SJSA1 (cell line): ENCODE measurements at regions not wholly inside any gene's neighbourhood (a gene's known extent, or its start where the extent isn't known, plus 50 kb on each side); places are given as distances from the start of the nearest gene placed in this dataset.
"Not testable (repeated sequence)": the region's sequence is repeated elsewhere in the genome, so short reads cannot be mapped to it uniquely, and the experiment has no call there.

Experiments
- DNase-seq, 2 experiments: peaks; one replicate each; pipeline ENCODE4 v3.0.0-alpha.2; 2015 to 2020; ENCODE audit warnings: low spot score in 2 of 2, low read depth in 1 of 2
- H3K27ac ChIP-seq: fragments of 250-450 bp; sonication (Bioruptor Pico); 2 replicates; pipeline ENCODE4 v1.5.1; 2020; ENCODE audit warnings: mild to moderate bottlenecking, moderate library complexity
- H3K27me3 ChIP-seq: fragments of 250-450 bp; sonication (Bioruptor Pico); replicated peaks from 2 replicates; pipeline ENCODE4 v1.5.1; 2020; ENCODE audit warnings: mild to moderate bottlenecking, moderate library complexity
- H3K36me3 ChIP-seq: fragments of 250-450 bp; sonication (Bioruptor Pico); 2 replicates; pipeline ENCODE4 v1.5.1; 2020; ENCODE audit warnings: mild to moderate bottlenecking
- H3K4me1 ChIP-seq: fragments of 250-450 bp; sonication (Bioruptor Pico); replicated peaks from 2 replicates; pipeline ENCODE4 v1.6.1; 2021; ENCODE audit warnings: mild to moderate bottlenecking
- H3K4me3 ChIP-seq: fragments of 250-450 bp; sonication (Bioruptor Pico); 2 replicates; pipeline ENCODE4 v1.5.1; 2020; ENCODE audit warnings: mild to moderate bottlenecking
- H3K9me3 ChIP-seq: fragments of 250-450 bp; sonication (Bioruptor Pico); replicated peaks from 2 replicates; pipeline ENCODE4 v1.5.1; 2020; ENCODE audit warnings: mild to moderate bottlenecking

DNA sequence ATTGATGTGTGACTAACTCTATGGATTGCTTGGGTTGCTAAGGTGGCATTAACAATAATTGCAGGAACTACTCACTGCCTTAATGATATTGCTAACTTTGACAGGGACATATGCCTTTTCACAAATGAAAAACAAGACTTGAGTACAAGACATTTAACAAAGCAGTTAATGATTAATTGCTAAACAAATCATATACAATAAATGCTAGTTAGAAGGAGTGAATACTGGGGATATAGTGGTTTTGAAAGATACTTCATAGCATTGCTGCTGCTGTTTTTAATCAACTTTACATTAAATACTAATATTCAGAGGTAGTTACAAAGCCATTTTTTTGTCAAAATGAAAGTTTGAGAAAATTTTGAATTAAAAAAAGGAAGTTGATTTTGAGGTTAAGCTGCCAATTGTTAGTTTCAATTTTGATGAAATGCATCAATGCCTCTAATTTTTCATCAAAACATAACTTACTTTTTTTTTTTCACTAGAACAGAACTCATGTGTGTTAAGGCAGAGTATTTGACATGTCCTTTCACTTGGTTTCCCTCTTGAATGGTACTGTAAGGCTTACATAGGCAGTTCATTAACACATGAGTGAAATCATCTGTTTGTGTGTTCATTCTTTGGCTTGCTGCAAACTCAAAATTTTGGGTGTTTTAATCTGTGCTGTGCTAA lies 106.2 kb upstream of the SEMA3D start:
- no peak for DNase-seq
- Histone ChIP-seq H3K27me3 (peaks cover 7% of the 10 kb centered on the region; the same call in 1 of the 2 replicates), H3K4me1 (no peaks in the 10 kb centered on the region), H3K36me3 (no peaks in the 10 kb centered on the region), H3K4me3 (no peak overlapping the region), H3K27ac (no peak overlapping the region), H3K9me3 (no peaks in the 10 kb centered on the region)

DNA sequence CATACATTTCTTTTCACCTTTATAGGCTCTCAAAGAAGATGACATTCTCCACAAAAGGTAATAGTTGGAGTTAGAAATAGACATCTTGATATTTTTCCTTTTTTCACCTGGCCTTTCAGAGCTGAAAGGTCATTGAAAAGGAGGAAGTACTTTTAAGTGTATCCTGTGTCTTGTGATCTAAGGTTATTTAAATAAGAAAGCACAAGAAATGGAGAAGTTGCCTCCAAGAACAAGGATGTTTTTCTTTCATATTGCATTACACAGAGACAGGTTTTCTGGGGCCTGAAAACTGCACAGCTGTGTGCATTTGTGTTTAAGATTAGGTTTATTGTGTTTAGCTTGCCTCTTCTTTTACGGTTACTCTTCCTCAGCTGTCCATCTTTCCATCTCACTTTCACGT lies 103.4 kb upstream of the SEMA3D start:
- Histone ChIP-seq H3K27ac (no peak overlapping the region), H3K36me3 (no peaks in the 10 kb centered on the region), H3K4me3 (no peak overlapping the region), H3K9me3 (no peaks in the 10 kb centered on the region), H3K27me3 (peaks cover 7% of the 10 kb centered on the region; the same call in 1 of the 2 replicates), H3K4me1 (no peaks in the 10 kb centered on the region)
- DNase-seq, result no peak

DNA sequence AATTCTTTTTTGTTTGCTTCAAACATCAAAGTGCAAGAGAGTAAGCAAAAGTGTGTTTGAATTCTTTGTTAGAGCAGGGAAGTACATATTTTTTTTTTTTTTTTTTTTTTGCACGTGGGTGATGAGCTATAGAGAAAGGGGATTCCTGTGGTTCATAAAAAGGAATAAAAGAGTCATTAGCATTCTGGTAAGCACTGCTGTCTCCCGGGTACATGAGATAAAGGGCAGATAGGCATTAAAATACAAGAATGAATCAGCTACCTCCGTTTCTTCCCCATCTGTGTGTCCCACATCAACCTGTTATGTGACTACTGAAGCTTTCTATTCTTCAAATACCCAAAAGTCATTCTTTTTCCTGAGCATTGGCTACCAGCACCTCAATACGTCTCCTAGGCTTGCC lies 102.4 kb upstream of the SEMA3D start:
- H3K4me1 ChIP-seq, result no peaks in the 10 kb centered on the region
- peaks cover 7% of the 10 kb centered on the region; the same call in 1 of the 2 replicates for H3K27me3 ChIP-seq
- no peak overlapping the region for H3K4me3 ChIP-seq
- DNase-seq, result no peak
- no peak overlapping the region for H3K27ac ChIP-seq
- no peaks in the 10 kb centered on the region for H3K36me3 ChIP-seq
- no peaks in the 10 kb centered on the region for H3K9me3 ChIP-seq

DNA sequence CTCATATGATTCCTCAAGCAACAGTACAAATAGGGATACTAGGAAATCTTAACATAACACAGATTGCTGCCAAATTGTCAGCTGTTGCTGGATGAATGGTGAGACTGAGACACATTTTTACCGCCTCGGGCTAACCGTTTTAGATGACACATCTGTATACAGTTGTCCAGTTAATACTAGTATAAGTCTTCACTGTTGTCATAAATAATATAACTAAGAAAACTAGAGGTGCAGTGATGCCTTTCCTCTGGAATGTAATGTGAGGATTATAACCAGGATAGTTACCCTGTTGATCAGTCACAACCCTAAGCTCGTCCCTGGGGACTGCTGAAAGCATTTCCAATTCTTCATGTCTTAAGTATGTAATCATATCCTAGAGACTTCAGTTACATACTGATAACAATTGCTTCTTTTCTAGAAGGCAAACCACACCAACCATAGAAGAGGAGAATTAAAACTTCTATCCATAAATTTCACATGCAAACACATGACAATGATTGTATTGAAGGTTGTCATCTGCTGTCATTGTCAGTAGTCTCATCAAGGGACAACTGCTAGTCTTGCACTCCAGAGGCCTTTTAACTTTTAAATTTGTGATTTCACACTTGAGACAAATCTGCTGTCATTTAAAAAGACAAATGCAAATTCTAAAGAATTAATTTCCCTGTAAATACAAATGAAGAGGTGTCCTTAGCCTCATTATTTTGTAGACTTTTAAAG lies 100.4 kb upstream of the SEMA3D start:
- Histone ChIP-seq H3K27me3 (peaks cover 6% of the 10 kb centered on the region; the same call in 1 of the 2 replicates), H3K36me3 (no peaks in the 10 kb centered on the region), H3K27ac (no peak overlapping the region), H3K4me1 (no peaks in the 10 kb centered on the region), H3K9me3 (no peaks in the 10 kb centered on the region), H3K4me3 (no peak overlapping the region)
- no peak for DNase-seq

DNA sequence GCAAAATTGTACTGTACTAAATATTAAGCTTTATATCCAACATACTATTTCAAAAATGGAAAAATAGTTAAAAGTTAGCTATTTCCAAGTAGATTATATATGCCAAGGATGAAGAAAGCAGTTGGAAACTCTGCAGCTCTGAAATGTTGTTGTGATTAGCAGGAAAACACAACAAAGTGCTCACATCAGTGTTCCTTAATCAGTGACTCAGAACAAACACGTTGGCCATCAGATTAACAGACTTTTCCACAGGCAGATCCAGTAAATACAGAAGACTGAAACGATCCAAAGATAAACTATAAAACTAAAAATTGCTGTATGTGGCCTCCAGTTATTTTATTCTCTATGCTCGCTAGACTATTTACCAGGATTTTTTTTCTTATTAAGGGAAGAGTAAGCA lies 99.6 kb upstream of the SEMA3D start:
- Histone ChIP-seq H3K27me3 (peaks cover 6% of the 10 kb centered on the region; the same call in 1 of the 2 replicates), H3K4me1 (no peaks in the 10 kb centered on the region), H3K9me3 (no peaks in the 10 kb centered on the region), H3K27ac (no peak overlapping the region), H3K4me3 (no peak overlapping the region), H3K36me3 (no peaks in the 10 kb centered on the region)
- DNase-seq, result no peak

DNA sequence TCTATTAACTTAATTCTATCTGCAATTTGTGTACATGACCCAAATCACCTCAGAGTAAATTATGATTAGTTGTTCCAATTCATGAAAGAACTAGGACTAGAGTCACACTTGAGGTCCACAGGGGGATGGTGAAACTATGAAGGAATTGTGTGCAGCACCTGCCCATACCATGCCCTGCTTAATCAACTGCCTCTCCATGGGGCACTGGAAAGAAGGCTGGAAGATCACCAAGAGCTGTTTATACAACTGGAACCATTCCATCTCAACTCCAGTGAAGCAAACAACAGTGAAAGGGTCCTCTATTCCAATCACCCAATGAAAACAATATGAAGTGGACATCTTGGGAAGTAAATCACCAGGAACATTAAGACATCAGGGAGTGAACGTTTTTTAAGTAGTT lies 98.7 kb upstream of the SEMA3D start:
- Histone ChIP-seq H3K27ac (no peak overlapping the region), H3K9me3 (no peaks in the 10 kb centered on the region), H3K4me1 (no peaks in the 10 kb centered on the region), H3K27me3 (peaks cover 6% of the 10 kb centered on the region; the same call in 1 of the 2 replicates), H3K4me3 (no peak overlapping the region), H3K36me3 (no peaks in the 10 kb centered on the region)
- DNase-seq, result no peak

DNA sequence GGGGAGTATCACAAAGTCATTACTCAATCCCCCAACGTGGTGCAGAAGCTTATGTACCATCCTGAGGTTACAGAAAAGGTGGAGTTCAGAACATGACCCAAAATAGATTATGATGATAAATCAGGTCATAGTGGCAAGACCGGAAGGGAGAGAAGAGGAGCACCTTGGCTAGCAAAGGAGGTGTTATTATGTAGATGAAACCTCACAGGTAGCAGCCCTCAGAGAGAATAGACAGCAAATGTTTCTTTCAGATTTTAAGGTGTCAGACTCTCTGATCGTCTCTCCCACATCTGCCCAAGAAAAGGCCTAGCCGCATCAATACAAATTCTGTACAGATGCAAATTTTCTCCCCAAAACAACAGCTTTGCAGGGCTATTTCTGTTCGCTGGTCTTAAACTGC lies 88.3 kb upstream of the SEMA3D start:
- H3K9me3 ChIP-seq, result no peaks in the 10 kb centered on the region
- H3K4me3 ChIP-seq, result no peak overlapping the region
- no peak overlapping the region for H3K27ac ChIP-seq
- H3K27me3 ChIP-seq, result no peaks in the 10 kb centered on the region
- DNase-seq, result no peak
- no peaks in the 10 kb centered on the region for H3K36me3 ChIP-seq
- H3K4me1 ChIP-seq, result no peaks in the 10 kb centered on the region

DNA sequence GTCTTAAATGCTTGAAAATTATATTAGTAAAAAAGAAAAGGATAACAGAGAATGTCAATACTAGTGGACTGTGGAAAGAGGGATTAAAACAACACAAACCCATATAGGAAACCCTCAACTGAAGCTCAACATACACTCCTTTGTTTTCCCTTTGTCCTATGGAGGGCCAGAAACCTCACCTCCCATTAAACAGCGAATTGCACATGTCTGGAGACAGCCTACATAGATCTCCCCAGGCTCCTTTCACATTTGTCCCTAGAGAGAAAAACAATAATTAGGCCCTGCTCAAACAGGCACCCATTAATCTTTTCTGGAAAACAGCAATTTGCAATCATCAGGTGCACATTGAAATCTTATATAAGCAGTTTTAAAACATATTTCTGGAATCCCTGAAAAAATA lies 87.6 kb upstream of the SEMA3D start:
- H3K4me3 ChIP-seq, result no peak overlapping the region
- H3K27ac ChIP-seq, result no peak overlapping the region
- no peaks in the 10 kb centered on the region for H3K9me3 ChIP-seq
- no peaks in the 10 kb centered on the region for H3K4me1 ChIP-seq
- no peaks in the 10 kb centered on the region for H3K27me3 ChIP-seq
- no peaks in the 10 kb centered on the region for H3K36me3 ChIP-seq
- no peak for DNase-seq

DNA sequence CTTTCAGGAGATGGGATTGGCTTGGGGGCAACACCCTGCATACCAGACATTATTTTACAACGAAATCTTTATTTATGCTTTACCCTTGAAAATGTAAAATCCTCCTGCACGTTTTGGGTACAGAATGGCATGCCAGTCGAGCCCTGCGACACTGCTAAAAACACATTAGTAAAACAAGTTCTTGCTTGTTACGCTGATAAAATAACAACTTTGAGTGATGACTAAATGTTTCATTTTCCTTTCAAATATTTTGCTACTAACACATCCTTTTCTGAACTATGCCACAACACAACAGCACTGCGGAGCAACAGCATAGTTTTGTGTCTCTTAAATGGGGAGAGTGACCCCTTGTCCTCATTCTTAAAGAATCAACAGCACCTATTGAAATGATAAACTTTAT lies 76.0 kb upstream of the SEMA3D start:
- H3K36me3 ChIP-seq, result no peaks in the 10 kb centered on the region
- H3K4me3 ChIP-seq, result no peak overlapping the region
- no peaks in the 10 kb centered on the region for H3K9me3 ChIP-seq
- no peak for DNase-seq
- H3K4me1 ChIP-seq, result no peaks in the 10 kb centered on the region
- H3K27ac ChIP-seq, result no peak overlapping the region
- no peaks in the 10 kb centered on the region for H3K27me3 ChIP-seq

DNA sequence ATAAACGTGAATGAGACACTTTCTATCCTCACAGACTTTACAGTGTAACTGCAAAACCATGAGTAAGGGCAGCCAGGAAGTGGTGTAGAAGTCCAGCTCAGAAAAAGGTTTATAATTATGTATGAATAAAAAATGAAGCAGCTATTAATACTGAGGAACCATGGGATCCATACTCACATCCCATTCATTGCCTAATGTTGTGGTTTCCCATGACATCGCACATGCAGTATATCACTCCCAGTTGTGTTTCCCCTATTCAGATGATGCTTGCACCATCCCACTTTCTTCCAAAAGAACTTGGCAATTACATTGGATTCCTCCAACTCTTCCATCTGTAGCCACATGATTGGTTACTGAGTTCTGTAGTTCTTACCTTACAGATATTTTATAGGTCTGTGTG lies 74.5 kb upstream of the SEMA3D start:
- no peak overlapping the region for H3K4me3 ChIP-seq
- no peak overlapping the region for H3K27ac ChIP-seq
- DNase-seq, result no peak
- no peaks in the 10 kb centered on the region for H3K27me3 ChIP-seq
- H3K36me3 ChIP-seq, result no peaks in the 10 kb centered on the region
- H3K9me3 ChIP-seq, result no peaks in the 10 kb centered on the region
- no peaks in the 10 kb centered on the region for H3K4me1 ChIP-seq

DNA sequence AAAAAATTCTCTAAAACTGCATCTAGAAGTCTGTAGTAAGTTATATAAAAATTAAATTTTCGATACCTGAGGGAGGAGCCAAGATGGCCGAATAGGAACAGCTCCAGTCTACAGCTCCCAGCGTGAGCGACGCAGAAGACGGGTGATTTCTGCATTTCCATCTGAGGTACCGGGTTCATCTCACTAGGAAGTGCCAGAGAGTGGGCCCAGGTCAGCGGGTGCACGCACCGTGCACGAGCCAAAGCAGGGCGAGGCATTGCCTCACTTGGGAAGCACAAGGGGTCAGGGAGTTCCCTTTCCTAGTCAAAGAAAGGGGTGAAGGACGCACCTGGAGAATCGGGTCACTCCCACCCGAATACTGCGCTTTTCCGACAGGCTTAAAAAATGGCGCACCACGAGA lies 62.9 kb upstream of the SEMA3D start:
- H3K27me3 ChIP-seq, H3K4me3 ChIP-seq, DNase-seq, H3K36me3 ChIP-seq, H3K4me1 ChIP-seq, H3K27ac ChIP-seq, H3K9me3 ChIP-seq: not testable (repeated sequence)

DNA sequence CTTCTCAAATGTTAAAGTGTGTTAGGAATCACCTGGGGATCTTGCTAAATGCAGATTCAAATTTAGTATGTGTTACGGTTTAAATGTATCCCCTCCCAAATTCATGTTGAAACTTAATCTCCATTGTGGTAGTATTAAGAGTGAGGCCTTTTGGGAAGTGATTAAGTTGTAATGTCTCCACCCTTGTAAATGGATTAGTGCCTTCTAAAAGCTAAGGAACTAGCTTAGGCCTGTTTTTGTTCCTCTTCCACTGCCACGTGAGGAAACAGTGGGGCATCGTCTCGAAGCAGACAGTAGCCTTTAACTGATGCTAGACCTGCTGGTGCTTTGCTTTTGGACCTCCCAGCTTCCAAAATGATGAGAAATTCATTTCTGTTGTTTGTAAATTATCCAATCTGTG lies 52.3 kb upstream of the SEMA3D start:
- Histone ChIP-seq H3K9me3 (no peaks in the 10 kb centered on the region), H3K27ac (no peak overlapping the region), H3K4me1 (no peaks in the 10 kb centered on the region), H3K36me3 (no peaks in the 10 kb centered on the region), H3K27me3 (no peaks in the 10 kb centered on the region; the same call in 1 of the 2 replicates), H3K4me3 (no peak overlapping the region)
- no peak for DNase-seq

DNA sequence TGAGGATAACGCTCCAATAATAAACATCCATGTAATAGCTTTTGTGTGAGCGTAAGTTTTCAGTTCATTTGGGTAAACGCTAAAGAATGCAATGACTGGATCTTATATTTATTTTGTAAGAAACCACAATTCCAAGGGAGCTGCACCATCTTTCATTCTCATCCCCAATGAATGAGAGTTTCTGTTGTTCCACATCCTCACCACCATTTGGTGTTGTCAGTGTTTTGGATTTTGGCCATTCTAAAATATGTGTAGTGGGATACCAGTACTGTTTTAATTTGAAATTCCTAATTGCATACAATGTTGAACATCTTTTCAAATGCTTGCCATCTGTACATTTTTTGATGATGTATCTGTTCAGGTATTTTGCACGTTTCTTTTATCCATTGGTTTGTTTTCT lies 50.9 kb upstream of the SEMA3D start:
- Histone ChIP-seq H3K4me3 (no peak overlapping the region), H3K36me3 (no peaks in the 10 kb centered on the region), H3K27ac (no peak overlapping the region), H3K27me3 (no peaks in the 10 kb centered on the region; the same call in 1 of the 2 replicates), H3K9me3 (no peaks in the 10 kb centered on the region), H3K4me1 (no peaks in the 10 kb centered on the region)
- DNase-seq, result peak in 1 of 2 experiments; percentile 26
